ENCODE measurements at regions not wholly inside any gene's neighbourhood (a gene's known extent, or its start where the extent isn't known, plus 50 kb on each side); places are given as distances from the start of the nearest gene placed in this dataset.

DNA sequence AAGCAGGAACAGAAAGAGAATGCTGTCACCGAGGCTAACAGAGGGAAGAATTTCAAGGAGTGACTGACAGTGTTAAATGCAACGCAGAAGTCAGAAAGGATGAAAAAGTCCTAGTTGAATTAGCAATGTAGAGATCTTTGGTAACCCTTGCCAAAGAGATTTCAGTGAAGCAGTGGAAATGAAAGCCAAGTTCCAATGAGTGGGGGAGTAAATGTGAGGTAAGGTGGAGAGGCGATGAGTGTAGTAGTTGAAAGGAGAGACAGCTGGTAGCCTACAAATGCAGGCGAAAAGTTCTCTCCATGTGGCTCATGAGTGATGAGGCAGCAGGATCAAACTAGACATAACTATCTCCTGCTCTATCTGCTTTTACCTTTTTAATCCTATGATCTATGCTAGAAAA, 74.6 kb upstream of the IPO9 start:
- no peak for DNase-seq

DNA sequence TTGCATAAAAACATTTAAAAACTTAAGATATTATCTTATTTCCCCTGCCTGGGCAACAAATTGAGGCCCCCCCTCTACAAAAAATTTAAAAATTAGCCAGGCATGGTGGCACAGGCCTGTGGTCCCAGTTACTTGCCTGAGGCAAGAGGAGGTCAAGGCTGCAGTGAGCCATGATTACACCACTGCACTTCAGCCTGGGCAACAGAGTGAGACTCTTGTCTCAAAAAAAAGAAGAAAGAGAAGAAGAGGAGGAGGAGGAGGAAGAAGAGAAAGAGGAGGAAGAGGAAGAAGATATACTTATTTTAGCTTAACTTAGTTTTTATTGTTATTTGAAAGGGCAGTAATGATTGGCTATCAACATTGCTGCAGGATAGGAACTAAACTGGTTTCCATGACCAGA, 73.8 kb upstream of the IPO9 start:
- no peak for DNase-seq

DNA sequence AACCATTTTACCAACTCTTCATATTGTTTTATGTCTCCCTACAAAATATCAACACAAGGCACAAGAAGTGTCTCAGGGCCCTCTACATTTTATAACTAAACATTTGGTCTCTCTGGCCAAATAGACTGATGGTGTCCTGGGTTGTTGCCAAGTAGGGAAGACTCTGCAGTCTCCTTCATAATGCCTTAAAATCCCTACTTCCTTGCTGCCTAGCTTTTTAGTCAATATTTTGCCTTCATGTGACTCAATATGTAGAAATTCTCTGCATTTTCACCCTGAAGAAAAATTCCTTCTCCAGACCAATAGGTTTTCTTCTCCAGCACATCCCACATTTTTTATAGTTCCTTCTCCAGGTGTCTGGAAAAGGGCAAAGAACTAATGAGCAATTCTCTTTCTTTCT, 72.6 kb upstream of the IPO9 start:
- no peak for DNase-seq

DNA sequence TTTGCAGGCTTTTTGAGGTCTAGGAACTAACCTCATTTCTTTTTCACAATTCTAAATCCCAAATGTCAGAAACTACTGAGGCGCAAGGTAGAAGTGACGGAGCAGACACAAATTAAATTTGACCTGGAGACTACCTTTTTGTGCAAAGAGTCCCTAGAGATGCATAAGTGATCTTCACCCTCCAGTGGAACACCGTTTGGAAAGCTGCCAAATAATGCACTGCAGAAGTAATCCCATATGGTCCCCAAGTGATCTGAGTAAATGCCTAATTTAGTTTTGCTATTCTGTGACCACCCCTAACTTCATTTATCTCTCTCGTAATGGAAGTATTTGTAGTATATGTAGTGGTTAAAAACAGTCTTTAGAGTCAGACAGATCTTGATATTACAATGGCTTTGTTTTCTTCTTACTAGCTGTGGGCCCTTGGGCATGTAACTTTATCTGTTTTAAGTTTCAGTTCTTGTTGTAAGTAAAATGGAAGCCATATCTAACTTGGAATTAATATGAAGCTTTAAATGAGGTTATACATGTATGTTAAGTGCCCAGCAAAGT, 70.4 kb upstream of the IPO9 start:
- DNase-seq: no peak

DNA sequence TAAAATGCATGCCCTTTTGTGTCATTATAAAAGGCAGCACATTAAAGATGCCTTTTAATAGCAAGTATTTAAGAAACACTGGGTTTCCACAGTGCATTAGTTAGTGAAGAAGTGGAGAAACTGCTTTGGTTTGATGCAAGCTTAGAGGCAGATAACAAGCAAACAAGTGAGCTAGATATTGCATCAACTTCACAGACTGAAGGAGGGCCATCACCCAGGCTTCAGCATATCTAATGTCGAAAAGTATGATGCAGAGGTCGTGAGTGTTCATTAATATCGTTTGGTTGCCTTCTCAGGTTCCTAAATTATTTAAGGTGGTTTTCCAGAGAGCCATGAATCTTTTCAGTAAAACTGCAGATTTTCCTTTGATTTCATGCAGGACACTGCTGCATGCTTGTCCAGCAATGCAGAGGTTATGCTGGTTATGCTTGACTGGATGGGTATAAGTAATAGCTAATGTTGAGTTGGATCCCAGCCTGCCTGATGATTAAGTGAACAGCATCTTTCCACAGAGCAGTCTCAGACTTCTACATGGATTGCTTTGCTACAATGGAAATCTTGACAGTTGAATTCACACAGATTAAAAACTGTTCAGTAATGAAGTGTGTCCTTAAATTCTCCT, 69.7 kb upstream of the IPO9 start:
- no peak for DNase-seq

DNA sequence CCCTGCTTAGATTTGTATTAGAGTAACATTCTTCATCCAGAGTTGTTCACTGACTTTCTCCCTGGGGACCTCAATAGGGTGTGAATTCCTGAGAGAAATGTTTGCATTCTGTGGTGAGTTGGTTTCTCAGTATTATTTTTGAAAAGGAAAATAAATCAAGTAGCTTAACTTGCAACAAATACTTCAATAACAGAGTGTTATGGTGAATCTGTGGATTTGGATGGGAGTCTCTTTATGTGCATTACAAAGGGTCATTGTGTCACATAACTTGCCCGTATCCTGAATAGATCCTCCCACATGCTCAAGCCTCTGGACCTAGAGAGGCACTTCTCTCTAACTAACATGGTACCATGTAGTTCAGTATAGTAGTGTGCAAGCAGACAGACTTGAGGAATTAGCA, 68.4 kb upstream of the IPO9 start:
- DNase-seq: no peak

DNA sequence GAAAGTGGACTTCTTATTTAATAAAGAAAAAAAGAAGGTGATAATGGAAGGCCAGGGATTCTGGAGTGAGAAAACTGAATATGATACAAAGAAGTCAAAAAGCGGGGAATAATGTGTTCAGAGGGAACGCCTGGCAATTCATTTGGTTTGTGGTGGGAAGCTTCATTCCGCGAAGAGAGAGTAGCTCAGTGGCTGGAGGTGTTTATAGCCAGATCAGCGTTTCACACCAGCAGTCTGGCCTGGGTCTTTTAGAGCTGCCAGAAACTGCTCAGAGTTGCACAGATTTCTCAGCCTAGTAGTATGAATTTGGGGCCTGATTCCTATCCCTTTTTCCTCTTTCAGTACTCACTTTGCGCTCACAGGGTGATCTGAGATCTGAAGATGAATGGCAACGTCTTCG, 67.8 kb upstream of the IPO9 start:
- DNase-seq: no peak

DNA sequence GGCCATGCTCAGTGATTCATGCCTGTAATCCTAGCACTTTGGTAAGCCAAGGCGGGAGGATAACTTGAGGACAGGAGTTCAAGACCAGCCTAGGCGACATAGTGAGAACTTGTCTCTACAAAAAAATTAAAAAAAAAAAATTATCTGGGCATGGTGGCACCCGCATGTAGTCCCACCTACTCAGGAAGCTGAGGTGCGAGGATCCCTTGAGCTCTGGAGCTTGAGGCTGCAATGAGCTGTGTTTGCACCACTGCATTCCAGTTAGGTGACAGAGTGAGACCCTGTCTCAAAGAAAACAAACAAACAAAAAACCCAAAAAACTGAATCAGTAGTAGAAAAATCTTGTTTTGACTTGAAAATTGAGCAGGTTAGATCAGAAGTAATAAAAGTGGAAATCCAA, 67.1 kb upstream of the IPO9 start:
- DNase-seq: no peak

DNA sequence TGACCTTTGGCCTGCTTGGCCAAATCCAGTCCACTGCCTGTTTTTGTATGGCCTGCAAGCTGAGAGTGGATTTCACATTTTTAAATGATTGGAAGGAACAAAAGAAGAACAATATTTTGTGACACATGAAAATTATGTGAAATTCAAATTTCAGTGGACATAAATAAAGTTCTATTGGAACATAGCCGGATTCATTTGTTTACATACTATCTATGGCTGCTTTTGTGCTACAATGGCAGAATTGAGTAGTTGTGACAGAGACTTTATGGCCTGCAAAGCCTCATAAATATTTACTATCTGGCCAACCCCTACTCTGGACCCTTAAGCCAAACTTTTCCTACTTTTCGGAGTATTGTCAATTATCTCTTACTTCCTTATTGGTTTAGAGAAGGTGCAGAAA, 66.6 kb upstream of the IPO9 start:
- DNase-seq: no peak

DNA sequence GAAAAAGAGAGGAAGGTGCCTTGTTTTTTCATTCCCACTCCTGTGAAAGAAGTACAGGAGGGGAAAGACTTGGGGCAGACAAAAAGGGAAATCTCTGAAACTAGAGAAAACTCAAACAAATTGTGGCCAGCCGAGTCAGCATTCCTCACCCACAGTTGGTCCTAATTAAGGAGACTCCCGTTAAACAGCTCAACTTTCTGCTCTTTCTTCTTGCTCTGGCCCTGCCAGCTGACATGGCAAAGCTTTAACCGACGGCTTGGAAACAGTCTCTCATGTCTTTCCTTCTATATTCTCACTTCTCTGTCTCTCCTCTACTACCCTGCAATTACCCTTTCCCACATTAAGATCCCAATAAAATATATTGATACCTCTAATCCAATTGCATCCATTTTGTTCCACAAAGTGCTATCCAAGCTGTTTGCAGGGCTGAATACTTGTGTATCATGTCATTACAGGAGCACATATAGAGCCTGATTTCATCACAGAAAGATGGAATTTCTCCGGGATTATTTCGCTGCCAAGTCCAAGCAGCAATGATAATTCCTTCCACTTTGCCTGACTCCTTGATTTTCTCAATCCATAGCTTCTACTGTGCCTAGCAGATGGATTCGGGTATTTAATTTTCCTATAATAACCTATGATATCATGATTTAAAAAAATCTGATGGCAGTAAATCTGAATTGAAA, 65.4 kb upstream of the IPO9 start:
- DNase-seq: no peak

DNA sequence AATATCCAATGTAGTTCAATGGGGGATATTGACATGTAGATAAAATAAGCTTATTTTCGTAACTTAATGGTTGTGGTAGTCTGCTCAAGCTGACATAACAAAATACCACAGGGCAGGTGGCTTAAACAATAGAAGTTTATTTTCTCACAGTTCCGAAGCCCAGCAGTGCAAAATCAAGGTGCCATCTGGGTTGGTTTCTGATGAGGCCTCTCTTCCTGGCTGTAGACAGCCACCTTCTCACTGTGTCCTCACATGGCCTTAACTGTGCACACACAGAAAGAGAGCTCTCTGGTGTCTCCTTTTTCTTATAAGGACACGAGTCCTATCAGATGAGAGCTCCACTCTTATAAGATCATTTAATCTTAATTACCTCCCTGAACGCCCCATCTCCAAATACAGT, 64.8 kb upstream of the IPO9 start:
- DNase-seq: peak; percentile 41

DNA sequence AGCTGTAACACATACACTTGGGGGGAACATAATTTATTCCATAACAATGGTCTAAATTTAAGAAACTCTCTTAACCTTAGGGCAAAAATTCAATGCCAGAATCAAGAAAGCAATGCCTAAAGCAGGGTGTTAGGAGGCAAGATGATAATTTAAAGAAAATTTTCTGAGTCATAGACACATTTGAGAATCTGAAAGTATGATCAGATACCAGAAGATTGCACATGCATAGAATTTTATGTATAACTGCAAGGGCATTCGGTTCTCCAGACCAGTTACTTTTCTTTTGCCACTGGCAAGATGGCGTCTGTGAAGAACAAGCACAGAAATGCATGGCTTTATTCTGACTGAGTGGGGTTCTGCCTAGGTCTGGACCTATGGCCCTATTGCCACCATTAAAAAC, 64.4 kb upstream of the IPO9 start:
- no peak for DNase-seq

DNA sequence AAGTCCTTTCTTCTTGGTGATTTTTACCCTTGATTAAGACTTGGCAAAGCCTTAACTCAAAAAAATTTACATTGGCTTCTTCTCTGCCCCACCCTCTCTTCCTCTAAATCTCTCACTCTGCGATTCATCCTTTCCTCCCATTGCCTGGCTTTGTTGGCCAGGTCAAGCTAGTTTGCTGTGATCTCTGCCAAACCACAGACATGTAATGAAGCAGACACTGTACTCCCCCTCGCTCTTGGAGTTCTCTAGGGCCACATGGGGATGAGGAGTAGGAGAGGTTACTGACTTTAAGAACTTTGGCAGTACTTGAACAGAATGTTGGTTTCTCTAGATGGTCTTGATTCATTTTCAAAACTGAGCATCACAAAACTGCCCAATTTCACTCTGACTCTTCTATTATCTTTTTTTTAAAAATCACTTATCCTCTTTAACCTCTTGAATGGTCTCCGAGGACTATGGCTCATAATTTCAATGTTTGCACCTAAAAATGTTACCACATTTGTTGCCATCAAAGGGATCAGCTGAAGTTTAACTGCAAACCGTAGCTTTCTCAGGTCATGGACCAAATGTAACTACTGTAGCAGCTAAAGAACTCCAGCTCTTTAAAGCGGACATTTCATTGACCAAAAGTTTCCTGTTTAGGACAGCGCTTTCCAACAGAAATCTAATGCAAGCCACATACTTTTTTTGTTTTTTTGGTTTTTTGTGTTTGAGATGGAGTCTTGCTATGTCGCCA, 62.7 kb upstream of the IPO9 start:
- no peak for DNase-seq

DNA sequence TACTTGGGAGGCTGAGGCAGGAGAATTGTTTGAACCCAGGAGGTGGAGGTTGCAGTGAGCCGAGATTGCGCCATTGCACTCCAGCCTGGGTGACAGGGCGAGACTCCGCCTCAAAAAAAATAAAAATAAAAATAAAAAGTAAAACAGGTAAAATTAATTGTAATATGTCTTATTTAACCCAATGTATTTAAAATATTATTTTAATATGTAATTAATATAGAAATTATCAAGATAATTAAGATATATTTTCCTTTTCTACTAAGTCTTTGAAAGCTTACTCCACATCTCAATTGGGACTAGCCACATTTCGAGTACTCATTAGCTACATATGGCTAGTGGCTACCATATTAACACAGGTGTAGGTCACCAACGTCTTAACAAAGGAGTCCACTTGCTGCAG, 61.6 kb upstream of the IPO9 start:
- DNase-seq: no peak

DNA sequence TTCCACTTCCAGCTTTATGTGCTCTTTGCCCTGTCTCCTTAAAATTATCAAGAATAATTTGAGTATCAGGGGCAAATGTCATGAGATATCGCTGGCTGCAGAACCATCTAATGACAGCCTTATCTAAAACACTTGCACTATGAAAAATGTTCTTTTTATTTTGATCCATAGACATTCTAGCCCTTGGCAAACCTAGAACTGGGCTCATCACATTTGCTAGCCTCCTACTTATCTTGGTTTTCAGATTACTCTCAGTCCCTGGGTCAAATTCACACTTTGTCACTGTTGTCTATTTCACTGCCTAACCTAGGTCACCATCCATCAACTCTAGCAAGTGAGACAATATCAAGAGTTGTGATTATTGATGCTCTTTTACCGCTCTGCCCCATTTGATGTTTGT, 59.9 kb upstream of the IPO9 start:
- no peak for DNase-seq

DNA sequence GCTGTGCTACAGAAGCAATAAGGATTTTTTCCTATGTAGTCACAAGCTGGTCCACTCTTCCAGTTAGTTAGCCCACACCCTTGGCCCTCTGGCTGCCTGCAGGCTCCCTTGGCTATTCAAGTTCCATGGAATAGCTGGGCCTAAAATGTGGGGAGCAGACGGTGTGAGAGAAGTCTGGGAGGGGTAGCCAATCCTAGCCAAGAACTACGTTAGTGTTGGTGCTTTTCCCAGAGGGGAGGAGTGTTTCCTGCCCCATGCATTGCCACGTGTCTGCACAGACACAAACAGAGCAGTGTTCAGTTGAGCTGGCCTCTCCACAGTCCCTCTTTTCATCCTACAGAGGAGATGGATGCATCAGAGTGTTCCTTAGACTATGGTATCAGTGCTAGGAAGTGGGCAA, 59.0 kb upstream of the IPO9 start:
- DNase-seq: no peak

DNA sequence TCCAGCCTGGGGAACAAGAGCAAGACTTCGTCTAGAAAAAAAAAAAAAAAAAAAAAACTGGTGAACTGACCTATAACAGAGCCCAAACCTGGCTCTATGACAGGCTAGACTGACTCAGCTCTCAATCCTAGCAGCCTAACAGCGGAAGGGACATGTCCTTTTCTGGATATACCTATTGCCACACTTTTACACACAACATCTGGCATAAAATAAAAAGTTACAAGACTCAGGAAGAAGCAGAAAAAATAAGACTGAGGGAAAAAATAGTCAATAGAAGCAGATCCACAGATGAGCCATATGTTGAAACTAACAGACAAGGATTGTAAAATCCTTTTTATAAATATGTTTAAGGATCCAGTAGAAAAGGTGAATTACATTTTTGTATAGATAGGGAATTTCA, 57.5 kb upstream of the IPO9 start:
- DNase-seq: no peak

DNA sequence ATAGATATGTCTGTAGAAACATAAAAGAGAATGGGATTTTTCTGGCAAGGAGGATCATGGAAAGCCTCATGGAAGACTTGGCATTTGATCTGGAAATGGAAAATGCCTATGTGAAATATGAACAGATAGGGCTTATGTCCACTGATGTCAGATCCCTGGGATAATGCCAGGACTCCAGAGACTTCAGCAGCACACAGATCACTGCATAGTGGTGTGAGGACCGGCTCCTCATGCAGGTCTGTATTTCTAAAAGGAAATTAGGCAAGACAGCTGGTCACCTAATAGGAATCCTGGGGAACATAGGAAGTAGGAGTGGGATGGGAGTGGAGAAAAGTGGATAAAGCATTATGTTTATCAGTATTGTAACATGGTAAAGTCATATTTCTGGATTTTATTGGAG, 56.8 kb upstream of the IPO9 start:
- no peak for DNase-seq

DNA sequence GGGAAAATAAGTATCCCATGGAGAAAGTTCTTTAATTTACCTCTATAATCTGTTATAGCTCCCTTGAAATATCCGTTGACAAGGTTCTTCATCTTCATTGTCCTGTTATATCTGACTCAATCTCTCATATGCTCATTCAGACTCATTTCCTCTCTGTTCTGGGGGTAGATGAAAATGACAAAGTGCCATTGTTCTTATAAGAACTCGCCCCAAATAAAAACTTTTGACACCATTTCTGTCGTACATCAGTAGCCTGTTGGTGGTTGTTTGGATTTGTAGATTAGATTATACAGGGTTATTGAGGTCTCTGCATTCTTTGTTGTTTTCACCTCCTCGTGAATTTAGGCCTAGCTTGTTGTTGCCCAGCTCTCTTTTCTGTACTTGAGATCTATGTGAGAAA, 55.2 kb upstream of the IPO9 start:
- no peak for DNase-seq

DNA sequence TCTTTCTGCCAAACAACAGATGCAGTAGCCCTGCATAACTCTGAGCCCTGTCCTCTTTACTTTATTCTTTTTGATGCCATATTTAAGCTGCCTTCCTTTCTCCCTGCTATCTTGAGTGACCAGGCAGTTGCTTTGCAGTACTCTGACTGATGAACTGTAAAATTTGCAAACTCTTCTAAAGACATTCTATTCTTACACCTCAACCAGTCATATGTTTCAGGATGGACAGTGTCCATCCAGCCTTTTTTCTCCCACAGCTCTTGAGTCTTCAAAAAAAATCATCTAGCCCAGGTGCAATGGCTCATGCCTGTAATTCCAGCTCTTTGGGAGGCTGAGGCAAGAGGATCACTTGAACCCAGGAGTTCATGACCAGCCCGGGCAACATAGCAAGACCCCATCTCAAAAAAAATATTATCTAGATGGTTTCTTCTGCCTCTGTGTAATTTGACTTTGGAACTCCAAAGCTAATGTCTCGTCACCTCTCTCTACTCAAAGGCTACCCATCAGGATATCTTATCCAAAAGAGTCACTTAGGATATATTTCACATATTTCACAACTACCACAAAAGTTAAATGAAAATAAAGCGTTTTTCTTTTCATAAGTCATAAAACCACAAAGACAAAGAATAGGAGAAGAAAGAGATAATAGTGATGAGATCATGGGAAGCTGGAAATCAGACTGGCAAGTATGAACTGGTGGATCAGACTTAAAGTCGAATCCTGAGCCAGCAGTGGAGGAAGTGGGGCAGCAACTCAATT, 54.6 kb upstream of the IPO9 start:
- DNase-seq: no peak

DNA sequence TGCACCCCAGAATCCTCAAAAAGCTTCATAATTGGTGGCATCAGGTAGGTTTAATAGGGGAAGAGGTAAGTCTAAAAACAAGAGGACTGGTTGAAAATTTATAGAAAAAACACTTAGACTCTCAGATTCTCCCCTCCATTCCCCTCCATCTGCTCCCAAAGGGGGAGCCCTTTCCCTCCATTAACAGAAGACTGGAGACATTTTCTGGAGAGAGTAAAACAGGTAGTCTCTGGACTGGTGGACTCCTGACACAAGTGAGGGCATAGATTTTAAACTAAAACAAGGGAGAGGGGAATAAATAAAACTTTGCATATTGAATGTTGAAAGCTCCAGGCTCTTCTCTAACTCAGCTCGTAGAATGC, 54.0 kb upstream of the IPO9 start:
- no peak for DNase-seq

DNA sequence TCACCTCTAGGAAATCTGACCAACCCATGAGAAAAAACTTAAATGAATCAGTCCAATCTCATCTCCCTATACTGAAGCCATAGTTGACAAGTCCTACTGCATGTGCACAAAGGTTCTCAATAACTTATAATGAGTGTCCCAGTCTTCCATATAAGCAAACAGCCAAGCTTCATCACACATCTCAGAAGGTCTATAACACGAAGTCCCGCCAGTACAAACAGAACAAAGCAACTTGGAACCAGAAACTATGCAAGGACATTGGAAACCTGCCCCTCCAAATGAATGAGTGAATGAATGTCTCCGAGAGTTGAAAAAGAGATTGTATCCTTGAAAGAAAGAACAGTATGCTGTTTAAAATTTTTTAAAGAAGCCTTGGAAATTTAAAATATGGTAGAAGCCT, 53.6 kb upstream of the IPO9 start:
- DNase-seq: no peak

DNA sequence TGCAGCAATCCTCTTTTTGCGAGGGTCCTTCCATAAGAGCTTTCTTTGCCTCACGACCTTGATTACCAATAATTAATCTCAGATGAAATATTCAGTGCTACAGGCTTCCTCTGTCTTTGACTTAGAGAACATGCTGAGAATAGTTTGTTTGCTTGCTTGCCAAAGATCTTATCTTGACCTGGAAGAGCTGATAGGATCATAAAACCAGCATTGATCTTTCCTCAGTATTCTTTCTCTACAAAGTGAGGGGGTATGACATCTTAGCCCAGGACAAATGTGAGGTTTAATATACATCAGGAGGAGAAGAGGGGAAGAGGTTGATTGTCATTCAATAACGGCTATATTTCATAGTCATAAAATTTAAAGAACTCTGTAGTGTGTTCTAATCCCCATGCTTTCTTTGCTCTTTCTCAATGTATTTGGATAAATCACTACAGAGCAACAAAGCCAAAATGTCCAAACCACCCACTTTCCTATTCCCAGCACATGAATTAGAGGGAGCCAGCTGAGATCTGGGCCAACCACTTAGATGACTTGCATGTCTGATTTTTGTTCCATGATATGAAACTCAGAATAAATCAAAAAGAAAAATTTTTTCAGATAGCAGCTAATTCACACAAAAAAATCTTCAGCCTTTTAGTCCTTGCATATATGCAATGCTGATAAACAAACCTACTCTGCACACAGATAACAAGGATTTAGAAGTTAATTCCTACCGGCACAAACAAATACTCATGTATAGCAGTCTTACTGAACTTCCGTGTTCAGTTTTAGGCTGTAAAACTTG, 50.5 kb upstream of the IPO9 start:
- no peak for DNase-seq

Measured in NCI-H774 (cell line).